ENCODE measurements at regions not wholly inside any gene's neighbourhood (a gene's known extent, or its start where the extent isn't known, plus 50 kb on each side); places are given as distances from the start of the nearest gene placed in this dataset.

GRCh38 chr4:77488882-77489281 lies 116.7 kb upstream of the CXCL13 start:
- no peak for DNase-seq (ENCODE audit: low read depth)
- no peak overlapping the region for H3K4me3 ChIP-seq (ENCODE audit: low read depth, low read length)
- TF ChIP-seq CTCF (IDR thresholded peaks at IDR 0.05; ENCODE audit: low read depth, low read length, missing control alignments) = no peak
- in situ Hi-C loops (cut with HindIII; ENCODE audit: low sequenced_read_pairs) = no loop called here

GRCh38 chr4:77493120-77493752 lies 112.4 kb upstream of the CXCL13 start:
- DNase-seq (ENCODE audit: low read depth) = no peak
- in situ Hi-C loops (cut with HindIII; ENCODE audit: low sequenced_read_pairs) = loop anchor here (5.0 kb wide), 1 partner anchor 84 kb away; no protein-coding TSS in a partner anchor
- H3K4me3 ChIP-seq (ENCODE audit: low read depth, low read length) = no peak overlapping the region
- no peak for TF ChIP-seq CTCF (IDR thresholded peaks at IDR 0.05; ENCODE audit: low read depth, low read length, missing control alignments)

- no peak overlapping the region for H3K4me3 ChIP-seq (ENCODE audit: low read depth, low read length)
- no peak for TF ChIP-seq CTCF (IDR thresholded peaks at IDR 0.05; ENCODE audit: low read depth, low read length, missing control alignments)
- no peak for DNase-seq (ENCODE audit: low read depth)
- in situ Hi-C loops (cut with HindIII; ENCODE audit: low sequenced_read_pairs) = loop anchor here (5.0 kb wide), 1 partner anchor 83 kb away; no protein-coding TSS in a partner anchor
Observed at GRCh38 chr4:77493829-77494551, 111.6 kb upstream of the CXCL13 start.

GRCh38 chr4:77496457-77496856 lies 109.2 kb upstream of the CXCL13 start:
- TF ChIP-seq CTCF (IDR thresholded peaks at IDR 0.05; ENCODE audit: low read depth, low read length, missing control alignments) = no peak
- no peak for DNase-seq (ENCODE audit: low read depth)
- in situ Hi-C loops (cut with HindIII; ENCODE audit: low sequenced_read_pairs) = no loop called here
- no peak overlapping the region for H3K4me3 ChIP-seq (ENCODE audit: low read depth, low read length)

GRCh38 chr4:77500801-77501200 lies 104.8 kb upstream of the CXCL13 start:
- in situ Hi-C loops (cut with HindIII; ENCODE audit: low sequenced_read_pairs) = no loop called here
- no peak for DNase-seq (ENCODE audit: low read depth)
- no peak overlapping the region for H3K4me3 ChIP-seq (ENCODE audit: low read depth, low read length)
- no peak for TF ChIP-seq CTCF (IDR thresholded peaks at IDR 0.05; ENCODE audit: low read depth, low read length, missing control alignments)

- TF ChIP-seq CTCF (IDR thresholded peaks at IDR 0.05; ENCODE audit: low read depth, low read length, missing control alignments) = no peak
- DNase-seq (ENCODE audit: low read depth) = no peak
- no peak overlapping the region for H3K4me3 ChIP-seq (ENCODE audit: low read depth, low read length)
- in situ Hi-C loops (cut with HindIII; ENCODE audit: low sequenced_read_pairs) = no loop called here
Observed at GRCh38 chr4:77501240-77501639, 104.4 kb upstream of the CXCL13 start.

All from astrocyte of the cerebellum (primary cell).